GOT3 (cell line): ENCODE measurements at regions not wholly inside any gene's neighbourhood (a gene's known extent, or its start where the extent isn't known, plus 50 kb on each side); places are given as distances from the start of the nearest gene placed in this dataset.
"Not testable (repeated sequence)": the region's sequence is repeated elsewhere in the genome, so short reads cannot be mapped to it uniquely, and the experiment has no call there.

Experiments used
- DNase-seq: peaks from one replicate; lab custom pipeline; 2025; ENCODE audit warnings: mixed read lengths; lab: John Stamatoyannopoulos, UW

DNA sequence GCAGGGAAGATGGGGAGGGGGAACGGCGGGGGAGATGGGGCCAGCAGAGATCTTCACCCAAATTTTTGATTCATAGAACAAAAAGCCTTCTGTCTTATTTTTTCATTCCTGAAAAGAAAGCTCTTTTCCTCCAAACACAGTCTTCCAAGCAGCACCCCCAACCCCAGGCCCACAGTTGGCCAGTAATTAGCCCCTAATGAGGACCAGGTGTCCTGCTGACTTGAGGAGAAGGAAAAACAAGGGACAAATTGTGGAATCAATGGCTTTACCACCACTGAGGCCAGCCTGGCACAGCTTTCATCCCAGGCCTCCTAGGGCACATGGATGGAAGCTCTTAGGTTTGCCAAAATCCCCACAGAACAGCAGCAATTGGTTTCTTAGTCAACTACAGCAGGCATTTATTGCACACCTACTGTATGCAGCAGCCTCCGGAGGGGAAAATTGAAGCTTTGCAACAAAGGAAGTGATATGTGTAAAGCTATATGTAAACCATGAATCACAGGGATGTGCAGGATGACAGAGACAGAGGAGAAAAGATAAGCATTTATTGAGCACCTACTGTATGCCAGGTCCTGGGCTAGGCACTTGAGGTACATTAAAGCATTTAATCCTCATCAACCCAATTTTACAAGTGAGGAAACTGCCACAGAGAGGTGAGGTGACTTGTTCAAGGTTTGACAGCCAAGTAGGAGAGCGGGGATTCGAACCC is 199.5 kb downstream of the TBC1D2B start:
- DNase-seq = no peak

DNA sequence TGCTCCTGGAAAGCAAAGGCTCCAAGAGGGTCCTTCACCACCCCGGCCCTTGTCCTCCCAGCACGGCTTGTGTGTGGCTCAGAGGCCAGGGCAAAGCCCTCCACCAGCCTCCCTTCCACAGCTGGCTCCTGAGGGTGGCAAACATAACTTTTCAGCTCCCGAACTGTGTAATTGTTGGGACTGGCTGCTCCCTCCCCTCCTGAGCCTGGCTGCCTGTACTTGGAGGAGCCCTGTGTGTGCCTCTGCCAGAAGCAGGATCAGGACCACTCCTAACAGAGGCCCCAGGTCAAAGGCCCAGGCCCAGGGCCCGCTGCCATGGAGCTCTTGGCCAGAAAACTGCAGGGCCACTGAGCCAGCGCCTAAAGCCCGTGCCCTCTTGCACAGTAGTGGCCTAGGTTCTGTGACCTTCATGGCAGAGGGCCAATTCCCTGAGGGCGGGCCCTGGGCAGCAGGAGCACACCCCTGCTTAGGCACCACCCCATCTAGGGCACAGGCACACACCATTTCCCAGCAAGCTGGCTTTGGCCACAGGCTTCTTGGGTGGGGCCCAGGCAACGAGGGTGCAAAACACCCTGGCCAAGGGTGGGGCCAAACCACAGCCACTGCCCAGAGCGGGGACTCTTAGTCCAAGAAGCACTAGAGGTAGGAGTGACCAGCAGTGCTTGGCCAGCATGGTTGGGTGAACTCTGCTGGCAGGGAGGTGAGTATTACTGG is 201.2 kb downstream of the TBC1D2B start:
- not testable (repeated sequence) for DNase-seq

DNA sequence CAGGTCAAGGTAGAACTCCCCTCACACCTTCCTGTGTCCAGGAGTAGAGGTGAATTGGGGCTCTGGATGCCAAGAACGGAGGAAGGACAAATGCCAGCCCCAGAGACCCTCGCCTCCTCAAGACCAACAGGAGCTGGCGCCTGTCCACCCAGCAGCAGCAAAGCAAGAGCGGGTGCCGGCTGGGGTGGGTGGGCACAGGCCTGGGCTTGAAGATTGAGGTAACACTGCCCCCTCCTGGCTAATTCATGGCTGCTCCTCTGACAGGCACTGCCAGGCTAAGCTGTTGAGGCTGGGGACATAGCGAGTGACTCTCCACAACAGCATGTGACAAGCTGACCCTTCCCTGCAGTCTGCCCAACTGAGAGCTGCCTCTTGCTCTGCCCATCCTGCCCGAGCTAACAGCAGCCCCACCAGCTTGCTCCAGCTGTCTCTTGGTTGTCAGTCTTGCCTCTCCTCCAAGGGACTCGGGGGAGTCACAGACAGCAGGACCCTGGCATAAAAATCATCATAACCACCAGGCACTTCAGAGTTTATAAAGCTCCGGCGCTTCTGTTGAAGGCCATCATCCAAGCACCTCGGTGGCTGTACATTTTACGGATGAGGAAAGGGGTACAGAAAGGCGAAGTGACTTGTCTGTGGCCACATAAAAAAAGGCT is 202.3 kb downstream of the TBC1D2B start:
- not testable (repeated sequence) for DNase-seq

DNA sequence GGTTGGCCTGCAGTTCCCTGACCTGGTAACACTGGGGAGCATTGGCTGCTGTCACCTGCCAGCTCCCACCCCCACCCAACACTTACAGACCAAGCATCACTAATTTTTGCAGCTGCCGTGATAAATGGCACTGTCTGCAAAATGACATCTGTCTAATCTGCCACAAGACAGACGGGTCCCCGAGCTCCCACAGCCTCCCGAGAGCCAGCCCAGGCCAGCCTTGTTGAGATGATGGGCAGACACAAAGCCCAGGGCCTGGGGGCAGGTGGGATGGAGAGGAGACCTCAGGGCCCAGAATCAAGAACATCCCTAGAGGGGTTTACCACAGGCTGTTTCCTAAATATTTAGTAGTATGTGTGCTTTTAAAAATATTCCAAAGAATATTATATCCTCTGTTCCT is 203.4 kb downstream of the TBC1D2B start:
- no peak for DNase-seq

DNA sequence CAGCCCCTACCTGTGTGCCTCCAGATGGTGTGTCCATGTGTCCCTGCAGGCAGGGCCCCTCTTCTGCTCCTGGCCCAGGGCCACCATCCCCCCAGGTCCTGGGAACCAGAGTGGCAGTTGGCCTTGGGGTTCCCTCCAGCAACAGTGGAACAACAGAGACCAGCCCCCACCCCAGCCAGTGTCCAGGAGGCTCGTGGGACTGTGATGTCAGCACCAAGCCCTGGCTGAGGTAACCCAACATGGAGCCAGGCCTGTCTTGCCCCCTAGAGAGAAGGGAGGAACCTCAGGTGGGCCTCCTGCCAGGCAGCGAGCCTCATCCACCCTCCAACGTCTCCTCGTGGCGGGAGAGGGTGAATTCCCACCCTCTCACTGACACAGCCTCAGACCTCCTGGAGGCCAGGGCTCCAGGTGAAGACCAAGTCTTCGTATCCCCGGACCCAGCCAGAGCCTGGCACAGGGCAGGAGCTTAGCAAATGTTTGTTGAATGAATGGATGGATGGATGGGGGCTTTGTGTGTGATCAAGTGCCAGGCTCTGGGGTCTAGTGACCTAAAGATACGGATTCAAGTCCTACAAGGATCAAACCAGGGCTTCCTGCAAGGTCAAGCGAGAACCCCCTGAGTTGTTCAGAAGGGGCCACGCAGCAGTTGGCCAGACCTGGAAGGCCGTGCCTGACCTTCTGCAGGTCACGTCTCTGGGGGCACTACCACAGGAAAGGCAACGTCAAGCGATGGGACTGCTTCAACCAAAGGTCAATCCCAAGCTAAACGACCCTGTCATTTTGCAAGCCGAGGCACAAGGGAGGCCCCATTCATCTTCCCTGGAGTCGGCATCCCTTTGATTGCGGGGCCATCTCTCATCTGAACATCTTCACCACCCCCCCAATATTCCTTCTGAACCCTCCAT is 204.7 kb downstream of the TBC1D2B start:
- not testable (repeated sequence) for DNase-seq

DNA sequence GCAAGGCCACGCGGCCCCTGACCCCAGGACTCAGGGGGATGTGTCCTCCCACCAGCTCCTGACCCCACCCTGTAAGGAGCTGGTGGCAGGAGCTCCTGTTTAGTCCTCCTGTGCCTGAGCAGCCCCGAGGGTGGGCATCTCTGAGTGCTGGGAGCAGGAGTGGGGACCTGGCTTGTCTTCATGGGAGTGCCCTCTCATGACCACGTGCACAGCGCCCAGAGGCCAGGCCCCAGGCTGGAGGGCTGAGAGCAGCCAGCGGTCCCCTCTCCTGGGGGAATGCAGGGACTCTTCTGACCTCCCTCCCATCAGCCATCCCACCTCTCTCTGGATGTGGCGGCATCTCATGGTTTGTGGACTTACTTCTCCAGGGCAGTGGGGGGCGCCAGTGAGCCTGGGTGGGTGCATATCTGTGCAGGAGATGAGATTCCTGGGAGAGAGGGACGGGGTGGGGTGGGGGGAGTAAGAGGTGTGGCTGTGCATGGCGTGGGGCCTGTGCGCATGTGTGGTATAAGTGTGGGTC is 205.6 kb downstream of the TBC1D2B start:
- DNase-seq = no peak

DNA sequence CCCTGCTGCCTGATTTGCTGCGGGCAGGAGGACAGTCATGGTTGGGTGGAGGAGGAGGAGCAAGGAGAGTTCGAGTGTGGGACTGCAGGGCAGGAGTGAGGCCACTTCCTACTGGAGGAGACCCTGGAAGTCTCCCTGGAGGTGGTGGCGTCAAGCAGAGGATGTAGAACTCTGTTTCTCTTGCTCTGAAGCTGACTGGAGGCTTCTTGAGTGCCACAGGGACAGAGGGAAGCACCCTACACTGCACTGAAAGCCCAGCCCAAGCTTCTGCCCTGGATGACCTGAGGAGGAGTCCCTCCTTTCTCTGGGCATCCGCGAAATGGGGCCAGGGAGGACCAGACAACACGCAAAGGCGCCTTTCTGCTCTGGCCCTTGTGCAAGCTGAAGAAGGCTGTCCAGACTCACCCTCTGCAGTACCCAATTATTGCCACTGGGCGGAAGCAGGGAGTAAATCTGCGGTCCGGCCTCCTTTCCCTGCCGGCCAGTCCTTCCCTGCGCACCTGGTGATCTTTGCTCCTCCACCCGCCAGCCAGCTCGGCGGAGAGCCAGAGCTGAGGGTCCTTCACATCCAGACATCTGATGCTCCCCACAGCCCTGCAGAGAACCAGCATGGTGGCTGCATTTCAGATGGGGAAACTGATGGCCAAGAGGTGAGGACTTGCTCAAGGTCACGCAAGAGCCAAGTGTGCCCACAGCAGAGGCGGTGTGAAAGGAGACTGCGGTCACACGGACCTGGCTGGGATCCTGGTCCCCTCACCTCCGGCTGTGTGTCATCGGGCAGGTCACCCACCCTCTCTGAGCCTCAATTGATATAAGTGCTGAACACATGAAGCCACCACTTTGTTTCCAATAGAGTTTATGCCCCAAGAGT is 207.1 kb downstream of the TBC1D2B start:
- DNase-seq = no peak

DNA sequence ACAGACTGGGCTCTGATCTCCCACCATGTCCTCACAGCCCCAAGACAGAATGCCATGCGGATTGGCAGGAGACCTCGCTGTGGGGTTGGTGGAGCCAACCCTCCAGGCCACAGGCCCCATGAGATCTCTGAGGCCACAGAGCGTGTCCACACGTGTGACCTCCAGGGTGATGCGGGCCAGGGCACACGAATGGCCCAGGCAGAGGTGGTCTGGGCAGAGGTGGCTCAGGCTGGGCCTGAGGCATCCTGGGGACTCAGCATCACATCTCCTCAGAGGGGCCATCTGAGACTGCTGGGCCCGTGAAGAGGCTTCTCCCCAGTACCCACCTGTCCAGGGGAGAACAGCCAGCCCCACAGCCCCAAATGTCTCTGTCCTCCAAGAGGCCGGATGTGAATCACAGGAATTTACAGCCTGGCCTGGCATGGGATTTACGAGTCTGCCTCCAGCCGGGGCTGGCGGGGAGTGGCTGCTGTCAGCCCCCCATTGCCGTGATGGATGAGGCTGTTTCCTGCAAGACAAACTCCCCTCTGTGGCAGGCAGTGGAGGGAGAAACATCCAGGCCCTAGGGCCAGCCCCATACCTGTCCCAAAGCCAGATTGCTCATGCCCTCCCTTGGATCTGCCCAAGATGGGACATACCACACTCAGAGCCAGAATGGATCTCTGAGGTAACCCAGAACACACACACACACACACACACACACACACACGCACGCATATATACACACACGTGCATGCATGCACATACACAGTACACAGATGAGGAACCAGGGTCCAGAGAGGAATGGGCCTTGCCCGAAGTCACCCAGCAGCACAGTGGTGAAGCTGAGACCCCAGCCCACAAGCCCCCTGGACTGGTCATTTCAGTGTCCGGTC is 208.3 kb downstream of the TBC1D2B start:
- no peak for DNase-seq

DNA sequence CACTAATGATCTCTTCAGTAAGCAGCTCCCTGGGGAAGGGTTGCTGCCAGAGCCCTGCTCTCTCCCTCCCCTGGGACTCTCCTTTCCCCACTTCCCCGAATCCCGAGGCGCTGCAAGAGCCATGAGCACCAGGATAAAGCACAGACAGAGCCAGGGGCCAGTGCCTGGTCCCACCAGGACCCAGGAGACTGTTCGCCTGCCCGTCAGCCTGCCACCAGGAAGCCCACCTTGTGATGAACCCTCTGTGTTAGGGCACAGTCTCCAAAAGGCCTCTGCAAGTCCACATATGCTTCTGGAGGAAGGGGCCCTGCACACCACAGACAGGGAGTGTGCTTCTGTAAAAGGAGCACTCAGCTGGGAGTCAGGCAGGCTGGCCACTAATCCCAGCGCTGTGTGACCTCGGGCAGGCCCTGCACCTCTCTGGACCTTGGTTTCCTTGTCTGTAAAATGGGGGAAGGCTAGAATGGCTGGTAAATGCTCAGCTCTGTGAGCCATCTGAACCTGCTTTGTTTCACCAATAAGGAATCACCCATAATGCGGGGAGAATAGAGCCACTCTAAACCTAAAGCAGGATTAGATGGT is 209.4 kb downstream of the TBC1D2B start:
- not testable (repeated sequence) for DNase-seq

DNA sequence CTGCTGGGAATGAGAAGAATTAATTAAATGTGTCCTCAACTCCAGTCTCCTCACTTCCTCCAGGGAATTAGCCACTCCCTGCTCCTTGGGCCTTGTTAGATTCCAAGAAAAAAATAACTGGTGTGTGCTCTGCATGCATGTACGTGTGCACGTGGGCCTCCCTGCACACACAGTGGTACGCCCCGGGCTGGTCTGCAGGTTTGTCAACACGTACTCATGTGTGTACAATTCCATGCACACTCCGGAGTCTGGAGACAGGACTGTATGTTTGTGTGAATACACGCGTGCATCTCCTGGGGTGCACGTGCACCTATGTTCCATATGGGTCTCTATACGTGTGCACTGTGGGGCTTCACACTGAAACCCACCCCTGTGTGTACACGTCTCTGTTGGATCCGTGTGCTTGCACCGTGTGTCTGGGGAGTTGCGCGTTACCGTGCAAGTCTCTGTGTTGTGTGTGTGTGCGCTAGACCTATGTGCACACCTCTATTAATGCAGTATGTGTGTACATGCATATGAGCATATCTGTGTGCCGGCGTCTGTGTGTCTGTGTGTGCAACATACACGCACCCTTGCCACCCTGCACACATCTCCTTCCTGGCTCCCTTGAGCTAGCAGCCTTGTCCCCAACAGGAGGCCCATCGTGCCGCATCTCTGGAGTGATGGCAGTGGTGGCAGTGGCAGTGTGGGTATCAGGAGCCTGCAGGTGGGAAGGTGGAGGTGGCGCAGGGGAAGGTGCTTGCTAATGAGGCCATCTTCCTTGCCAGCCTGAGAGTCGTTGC is 210.1 kb downstream of the TBC1D2B start:
- no peak for DNase-seq

DNA sequence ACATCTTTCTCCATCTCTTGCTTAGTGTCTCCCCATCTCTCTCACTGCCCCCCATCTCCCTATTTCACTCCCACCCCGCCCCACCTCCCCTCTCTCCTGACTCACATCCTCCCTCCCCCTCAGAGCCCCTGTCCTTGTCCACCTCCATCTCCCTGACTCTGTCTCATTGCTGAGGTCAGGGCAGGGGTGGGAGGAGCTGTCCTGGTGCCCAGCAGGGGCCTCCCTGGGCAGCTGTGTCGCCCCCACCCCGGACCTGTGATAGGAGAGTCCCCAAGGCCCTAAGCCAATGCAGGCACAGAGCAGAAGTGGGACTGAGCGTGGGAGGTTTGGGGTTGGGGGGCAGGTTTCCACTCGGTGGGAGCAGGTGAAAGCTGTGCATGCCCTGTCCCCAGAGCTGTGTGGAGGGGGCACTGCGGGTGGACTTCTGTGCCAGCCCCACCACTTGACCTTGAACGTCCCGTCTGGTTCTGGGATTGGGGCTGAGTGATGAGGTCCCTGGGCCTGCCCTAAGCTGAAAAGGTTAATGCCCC is 210.8 kb downstream of the TBC1D2B start:
- no peak for DNase-seq

DNA sequence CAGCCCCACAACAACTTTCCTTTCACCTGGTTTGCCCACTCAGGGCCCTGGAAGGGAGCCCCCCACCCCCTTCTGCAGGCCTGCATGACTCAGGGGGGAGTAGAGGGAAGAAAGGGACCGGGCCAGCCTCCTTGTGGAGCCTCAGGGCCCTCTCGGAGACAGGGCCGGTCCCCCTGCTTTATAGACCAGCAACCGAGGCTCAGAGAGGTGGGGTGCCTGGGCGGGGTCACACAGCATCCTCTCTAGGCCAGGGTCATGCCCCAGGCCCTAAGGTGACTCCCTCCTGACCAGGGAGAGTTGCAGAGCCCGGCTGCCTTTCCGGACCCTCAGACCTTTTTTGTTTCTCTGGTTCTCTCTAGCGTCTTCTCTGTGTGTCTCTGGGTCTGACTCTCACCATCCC is 211.3 kb downstream of the TBC1D2B start:
- no peak for DNase-seq

DNA sequence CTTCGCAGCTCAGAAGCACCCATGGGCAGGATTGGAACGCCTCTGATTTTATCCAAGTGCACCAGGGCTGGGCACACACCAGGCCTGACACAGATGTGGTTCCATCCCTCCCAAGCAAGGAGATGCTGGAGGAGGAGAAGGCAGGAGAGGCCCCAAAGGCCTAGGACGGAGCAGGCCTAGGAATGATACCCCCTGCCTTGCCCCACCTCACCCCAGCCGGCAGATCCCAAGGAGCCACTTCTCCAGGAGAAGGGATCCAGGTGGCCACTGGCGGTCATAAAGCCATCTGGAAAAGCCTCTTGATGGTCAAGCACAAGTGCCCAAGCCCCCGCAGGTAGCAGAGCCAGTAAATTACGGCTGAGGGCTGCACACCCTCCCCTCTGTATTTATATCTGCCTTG is 211.8 kb downstream of the TBC1D2B start:
- no peak for DNase-seq

DNA sequence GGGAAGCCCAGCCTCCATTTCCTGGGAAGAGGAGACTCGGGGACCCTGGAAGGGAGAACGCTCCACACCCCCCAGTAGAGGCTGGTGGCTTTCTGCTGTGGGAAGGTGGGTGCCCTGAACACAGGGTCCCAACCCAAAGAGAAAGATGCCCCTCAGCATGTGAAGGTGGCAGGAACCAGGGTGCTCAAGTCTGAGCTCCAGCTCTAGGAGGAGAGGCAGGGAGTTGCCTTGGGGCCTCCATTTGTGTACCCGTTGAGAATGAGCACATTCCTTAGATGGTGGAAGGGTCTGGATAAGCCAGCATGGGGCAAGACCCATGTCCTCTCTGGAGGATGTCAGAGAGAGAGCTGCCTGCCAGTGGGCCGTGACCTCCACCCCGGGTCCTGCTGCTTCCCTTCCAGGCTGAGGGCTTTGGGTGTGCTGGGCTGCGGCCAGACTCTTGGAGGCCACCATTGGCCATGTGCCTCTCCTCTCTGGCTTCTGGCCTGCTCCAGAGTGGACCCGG is 212.4 kb downstream of the TBC1D2B start:
- DNase-seq = no peak

DNA sequence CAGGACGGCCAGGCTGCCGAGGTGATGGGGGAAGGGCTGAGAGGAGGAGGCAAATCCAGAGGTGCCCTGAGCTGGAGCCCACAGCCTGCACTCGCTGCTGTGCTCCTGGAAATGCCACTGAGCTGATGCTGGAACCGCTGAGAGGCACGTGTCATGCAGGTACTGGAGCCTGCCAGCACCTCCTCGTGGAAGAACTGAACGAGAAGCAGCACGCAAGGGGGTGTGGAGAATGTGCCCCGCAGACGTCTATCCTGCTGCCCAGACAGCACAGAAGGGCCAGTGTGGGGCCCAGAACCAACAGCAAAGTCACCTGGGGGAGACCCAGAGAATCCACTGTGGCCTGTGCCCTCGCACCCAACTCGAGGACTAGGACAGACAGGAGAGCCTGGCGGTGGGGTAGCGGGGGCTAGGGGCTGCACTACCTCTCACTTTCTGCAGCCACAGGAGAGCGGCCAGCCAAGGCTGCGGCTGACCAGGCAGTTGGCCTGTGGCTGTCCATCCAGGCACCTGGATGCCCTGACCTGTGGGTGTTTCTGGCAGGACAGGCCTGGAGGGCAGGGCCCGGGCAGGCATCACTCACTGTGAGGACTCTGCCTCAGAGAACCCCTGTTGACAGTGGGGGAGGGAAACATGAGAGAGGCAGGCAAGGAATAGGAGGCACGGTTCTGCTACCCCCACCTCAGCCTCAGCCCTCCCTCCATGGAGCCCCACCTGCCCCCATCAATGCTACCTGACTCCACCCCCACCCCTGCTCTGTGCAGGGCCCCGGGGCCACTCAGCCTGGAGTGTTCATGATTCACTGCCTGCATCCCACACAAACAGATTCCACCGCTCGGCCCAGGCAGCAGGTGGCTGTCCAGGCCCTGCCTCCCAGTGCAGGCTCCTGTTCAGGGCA is 213.1 kb downstream of the TBC1D2B start:
- no peak for DNase-seq

DNA sequence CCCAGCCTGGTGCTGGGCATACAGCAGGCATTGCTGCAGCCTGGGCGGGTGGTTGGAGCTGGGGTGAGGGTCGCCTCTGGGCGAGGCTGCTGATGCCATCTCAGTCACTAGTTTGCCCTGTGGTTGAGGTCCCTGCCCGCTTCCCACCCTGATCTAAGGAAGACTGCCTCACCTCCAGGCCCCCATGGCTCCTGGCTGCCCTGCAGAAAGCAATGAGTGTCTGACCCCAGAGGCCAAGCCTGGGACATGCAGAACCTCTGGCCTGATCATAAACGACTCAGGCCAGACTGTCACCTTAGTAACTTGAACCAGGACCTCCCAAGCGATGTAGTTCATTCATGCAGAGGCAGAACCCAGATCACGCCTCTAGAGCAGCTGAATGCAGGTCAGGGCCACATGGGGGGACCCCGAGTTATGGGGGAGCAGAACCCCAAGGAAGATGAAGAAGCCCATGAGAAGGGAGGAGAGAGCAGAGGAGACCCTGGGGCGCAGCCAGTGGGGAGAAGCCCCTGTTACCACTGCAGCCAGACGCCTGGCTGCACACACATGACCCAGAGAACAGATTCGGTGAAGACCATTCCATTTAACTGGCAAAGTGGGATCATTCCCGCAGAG is 213.9 kb downstream of the TBC1D2B start:
- DNase-seq = no peak

DNA sequence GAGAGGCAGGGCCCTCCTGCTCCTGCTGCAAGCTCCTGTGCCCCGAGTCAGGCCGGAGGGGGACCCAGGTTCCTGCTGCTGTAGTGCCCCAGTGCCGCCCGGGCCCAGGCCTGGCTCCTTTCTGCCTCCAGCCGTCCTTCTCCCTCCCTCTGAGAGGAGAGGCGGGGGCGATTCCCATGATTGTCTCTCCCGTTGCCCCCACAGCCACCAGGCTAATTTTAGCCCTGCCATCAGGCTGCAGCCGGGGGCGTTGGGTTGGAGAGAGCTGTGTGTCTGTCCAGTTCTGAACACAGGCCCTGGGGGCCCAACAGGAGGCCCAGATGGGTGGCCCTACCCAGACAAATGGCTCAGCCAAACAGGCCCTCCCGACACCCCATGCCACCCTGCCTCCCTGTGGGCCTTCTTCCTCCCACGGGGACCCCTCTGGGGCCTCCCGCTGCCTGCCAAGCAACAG is 214.8 kb downstream of the TBC1D2B start:
- DNase-seq = no peak
